Lower lobe of right lung (tissue), 2 donors: ENCODE measurements at regions not wholly inside any gene's neighbourhood (a gene's known extent, or its start where the extent isn't known, plus 50 kb on each side); places are given as distances from the start of the nearest gene placed in this dataset.
A peak's percentile ranks its signal among the peaks of the same experiment; 100 is the strongest.

Experiments used
- ATAC-seq, 2 donors: fragments of 200-7000 bp; cut with Tn5 transposase; one replicate each; pipeline ENCODE4 v1.9.1; 2020 to 2022; ENCODE audit warnings: mild to moderate bottlenecking in 2 of 2, moderate library complexity in 2 of 2
- DNase-seq: peaks from one replicate; pipeline ENCODE4 v3.0.0-alpha.2; 2020
- H3K27ac ChIP-seq: fragments of 200-600 bp; one replicate; pipeline ENCODE4 v1.8.0; 2022
- H3K27me3 ChIP-seq: fragments of 200-600 bp; one replicate; pipeline ENCODE4 v1.8.0; 2022; ENCODE audit warnings: low read depth
- H3K36me3 ChIP-seq: fragments of 200-600 bp; one replicate; pipeline ENCODE4 v1.8.0; 2022; ENCODE audit warnings: mild to moderate bottlenecking
- H3K4me1 ChIP-seq: fragments of 200-600 bp; one replicate; pipeline ENCODE4 v1.8.0; 2022
- H3K4me3 ChIP-seq: fragments of 200-600 bp; one replicate; pipeline ENCODE4 v1.8.0; 2022; ENCODE audit warnings: mild to moderate bottlenecking
- H3K9me3 ChIP-seq: fragments of 200-600 bp; one replicate; pipeline ENCODE4 v1.8.0; 2022
- intact Hi-C: fragments of 100-400 bp; cut with DNase I; formaldehyde crosslinking; loops from one replicate; pipeline ENCODE4 v1.11.0; 2022
- TF ChIP-seq, protein P1 (sequence below): fragments of 200-600 bp; IDR thresholded peaks from one replicate; pipeline ENCODE4 v1.8.0; 2022; ENCODE audit warnings: antibody characterized with exemption, mild to moderate bottlenecking
- donor health status: DM: no; HTN: yes; CAD: no; lungs with severe emphysema.

DNA sequence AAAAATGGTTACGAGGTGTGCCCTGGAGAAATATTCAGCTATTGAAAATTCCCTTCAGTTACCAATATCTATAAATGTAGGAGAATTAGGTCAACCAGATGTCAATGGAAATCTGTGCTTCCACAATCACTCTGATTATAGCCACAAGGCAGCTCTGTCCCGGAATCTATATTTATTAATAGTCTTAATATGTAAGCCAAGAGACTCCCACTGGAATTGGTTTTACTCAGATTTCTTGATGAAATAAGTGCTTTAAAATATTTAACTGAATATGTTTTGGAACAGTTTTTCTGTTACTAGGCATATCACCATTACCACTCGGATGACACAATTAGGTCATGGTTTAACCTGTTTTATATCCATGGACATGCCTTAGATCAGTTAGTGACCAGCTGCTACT, 169.6 kb downstream of the POM121L12 start:
- intact Hi-C loops = no loop called here
- H3K27ac ChIP-seq = no peak overlapping the region
- H3K36me3 ChIP-seq = no peaks in the 10 kb centered on the region
- no peak overlapping the region for H3K4me3 ChIP-seq
- H3K4me1 ChIP-seq = no peaks in the 10 kb centered on the region
- DNase-seq = no peak
- no peak for ATAC-seq
- H3K9me3 ChIP-seq = no peaks in the 10 kb centered on the region
- H3K27me3 ChIP-seq = no peaks in the 10 kb centered on the region
- TF ChIP-seq, protein P1, sequence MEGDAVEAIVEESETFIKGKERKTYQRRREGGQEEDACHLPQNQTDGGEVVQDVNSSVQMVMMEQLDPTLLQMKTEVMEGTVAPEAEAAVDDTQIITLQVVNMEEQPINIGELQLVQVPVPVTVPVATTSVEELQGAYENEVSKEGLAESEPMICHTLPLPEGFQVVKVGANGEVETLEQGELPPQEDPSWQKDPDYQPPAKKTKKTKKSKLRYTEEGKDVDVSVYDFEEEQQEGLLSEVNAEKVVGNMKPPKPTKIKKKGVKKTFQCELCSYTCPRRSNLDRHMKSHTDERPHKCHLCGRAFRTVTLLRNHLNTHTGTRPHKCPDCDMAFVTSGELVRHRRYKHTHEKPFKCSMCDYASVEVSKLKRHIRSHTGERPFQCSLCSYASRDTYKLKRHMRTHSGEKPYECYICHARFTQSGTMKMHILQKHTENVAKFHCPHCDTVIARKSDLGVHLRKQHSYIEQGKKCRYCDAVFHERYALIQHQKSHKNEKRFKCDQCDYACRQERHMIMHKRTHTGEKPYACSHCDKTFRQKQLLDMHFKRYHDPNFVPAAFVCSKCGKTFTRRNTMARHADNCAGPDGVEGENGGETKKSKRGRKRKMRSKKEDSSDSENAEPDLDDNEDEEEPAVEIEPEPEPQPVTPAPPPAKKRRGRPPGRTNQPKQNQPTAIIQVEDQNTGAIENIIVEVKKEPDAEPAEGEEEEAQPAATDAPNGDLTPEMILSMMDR = no peak

DNA sequence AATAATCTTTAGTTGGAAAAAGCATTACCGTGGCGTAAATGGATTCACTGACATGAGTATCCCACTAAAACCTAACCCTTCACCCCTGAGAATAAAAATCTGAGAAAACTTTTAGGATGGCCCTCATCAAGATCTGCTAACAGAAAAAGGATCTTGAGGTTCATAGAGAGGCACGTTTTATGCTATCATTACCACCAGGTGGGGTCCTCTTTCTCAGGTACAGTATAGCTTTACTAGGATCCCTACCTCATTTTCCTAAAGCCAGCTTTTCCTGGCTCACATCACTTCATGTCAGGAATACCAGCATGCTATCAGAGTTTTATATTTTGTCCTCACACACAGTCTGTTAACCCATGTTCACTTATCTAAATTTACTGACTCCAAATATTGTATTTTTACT, 173.7 kb downstream of the POM121L12 start:
- no peaks in the 10 kb centered on the region for H3K36me3 ChIP-seq
- peaks cover 21% of the 10 kb centered on the region for H3K9me3 ChIP-seq
- intact Hi-C loops = no loop called here
- no peaks in the 10 kb centered on the region for H3K4me1 ChIP-seq
- DNase-seq = no peak
- ATAC-seq = no peak
- TF ChIP-seq, protein P1 = no peak
- H3K4me3 ChIP-seq = no peak overlapping the region
- no peaks in the 10 kb centered on the region for H3K27me3 ChIP-seq
- no peak overlapping the region for H3K27ac ChIP-seq

DNA sequence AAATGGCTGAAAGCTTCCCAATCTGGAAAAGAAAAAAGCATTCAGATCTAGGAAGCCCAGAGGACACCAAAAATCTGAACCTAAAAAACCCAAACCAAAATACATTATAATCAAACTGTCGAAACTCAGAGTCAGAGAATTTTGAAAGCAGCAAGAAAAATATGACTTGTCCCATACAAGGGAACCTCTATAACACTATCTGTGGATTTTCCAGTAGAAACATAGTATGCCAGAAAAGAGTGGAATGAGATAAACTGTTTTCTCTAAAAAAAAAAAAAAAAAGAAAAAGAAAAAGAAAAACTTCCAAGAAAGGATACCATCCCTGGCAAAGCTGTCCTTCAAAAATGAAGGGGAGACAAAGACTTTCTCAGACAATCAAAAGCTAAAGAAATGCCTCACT, 179.0 kb downstream of the POM121L12 start:
- DNase-seq = no peak
- Histone ChIP-seq H3K27ac (no peak overlapping the region), H3K27me3 (peaks cover 11% of the 10 kb centered on the region), H3K4me3 (no peak overlapping the region), H3K36me3 (no peaks in the 10 kb centered on the region), H3K9me3 (peaks cover 39% of the 10 kb centered on the region), H3K4me1 (no peaks in the 10 kb centered on the region)
- intact Hi-C loops = no loop called here
- no peak for ATAC-seq
- TF ChIP-seq, protein P1 = no peak

DNA sequence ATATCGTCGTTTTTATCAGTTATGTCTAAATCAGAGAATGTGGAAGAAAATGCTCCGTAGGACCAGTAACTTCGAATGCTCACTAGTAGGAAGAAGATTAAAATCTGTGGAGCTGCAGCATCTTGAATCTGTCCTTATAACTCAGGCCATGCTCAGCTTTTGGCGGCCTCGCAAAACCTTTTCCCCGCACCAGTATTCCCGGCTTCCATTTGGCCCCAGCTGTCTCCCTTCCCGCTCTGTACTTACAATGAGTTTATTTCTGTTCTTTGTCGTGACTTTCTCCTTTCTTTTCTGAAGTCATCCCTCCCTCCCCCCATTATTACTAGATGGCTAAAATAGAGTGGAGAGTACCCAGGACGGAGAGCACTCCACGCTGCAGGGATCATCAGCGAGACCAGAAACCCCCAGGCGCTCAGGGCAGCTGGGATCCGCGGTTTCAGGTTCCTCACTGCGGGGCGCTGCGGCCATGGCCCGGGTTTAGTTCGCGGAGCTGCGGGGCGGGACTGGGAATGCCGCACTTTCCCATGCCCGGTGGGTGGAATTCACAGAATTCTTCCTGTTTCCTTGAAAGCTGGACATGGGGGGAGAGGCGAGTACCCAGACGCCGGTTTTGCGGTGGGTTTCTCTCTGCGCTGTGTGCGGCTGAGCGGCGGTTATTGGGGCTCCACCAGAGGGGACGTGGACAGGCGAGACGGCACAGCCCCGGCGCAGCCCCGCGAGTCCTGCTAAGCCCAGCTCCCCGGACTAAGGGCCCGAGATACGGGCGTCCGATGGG, 183.5 kb downstream of the POM121L12 start:
- peak; percentile 21 to 43 for ATAC-seq
- Histone ChIP-seq H3K4me3 (peak overlapping the region; percentile 19), H3K36me3 (no peaks in the 10 kb centered on the region), H3K27ac (no peak overlapping the region), H3K4me1 (no peaks in the 10 kb centered on the region), H3K9me3 (peaks cover 20% of the 10 kb centered on the region), H3K27me3 (peaks cover 12% of the 10 kb centered on the region)
- intact Hi-C loops = no loop called here
- no peak for DNase-seq
- TF ChIP-seq, protein P1 = no peak

DNA sequence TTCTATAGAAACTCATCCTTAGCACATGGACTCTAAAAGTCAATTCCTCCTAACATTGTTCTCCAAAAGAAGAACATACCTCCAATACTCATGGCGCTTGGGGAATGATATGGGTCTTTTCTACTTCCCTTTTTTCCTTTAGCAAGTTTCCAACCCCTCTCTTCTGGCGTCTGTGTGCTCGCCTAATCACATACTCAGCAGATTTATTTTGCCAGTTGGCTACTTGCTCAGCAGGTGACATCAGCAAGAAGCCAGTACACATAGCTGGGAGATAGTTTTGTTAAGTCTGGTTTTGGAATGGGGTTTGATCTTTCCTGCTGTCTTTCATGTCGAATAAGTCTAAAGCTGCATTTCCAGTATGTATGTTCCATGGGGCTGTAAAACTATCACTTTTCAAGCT, 193.8 kb downstream of the POM121L12 start:
- no peak overlapping the region for H3K27ac ChIP-seq
- TF ChIP-seq, protein P1 = no peak
- no peak for ATAC-seq
- no peaks in the 10 kb centered on the region for H3K4me1 ChIP-seq
- no peaks in the 10 kb centered on the region for H3K27me3 ChIP-seq
- H3K9me3 ChIP-seq = no peaks in the 10 kb centered on the region
- H3K4me3 ChIP-seq = no peak overlapping the region
- no peak for DNase-seq
- intact Hi-C loops = no loop called here
- no peaks in the 10 kb centered on the region for H3K36me3 ChIP-seq
